MM.1S (cell line): ENCODE measurements at regions not wholly inside any gene's neighbourhood (a gene's known extent, or its start where the extent isn't known, plus 50 kb on each side); places are given as distances from the start of the nearest gene placed in this dataset.

Source experiments
- DNase-seq: peaks from one replicate; pipeline ENCODE4 v3.0.0-alpha.2; 2015
- H2AFZ ChIP-seq: fragments of 300-600 bp; sonication (generic); 2 replicates; pipeline ENCODE4 v1.6.0; 2016; ENCODE audit warnings: antibody characterized with exemption, low read length
- H3F3A ChIP-seq: fragments of 300-600 bp; sonication (generic); 2 replicates; pipeline ENCODE4 v1.6.1; 2016; ENCODE audit warnings: mild to moderate bottlenecking, antibody characterized with exemption, low read length, moderate library complexity, mixed read lengths; ENCODE audit not compliant: insufficient read depth
- H3K27ac ChIP-seq: fragments of 300-600 bp; sonication (generic); 2 replicates; pipeline ENCODE4 v1.5.1; 2016; ENCODE audit warnings: mild to moderate bottlenecking, low read length
- H3K27me3 ChIP-seq: fragments of 300-600 bp; sonication (generic); replicated peaks from 2 replicates; pipeline ENCODE4 v1.6.0; 2016; ENCODE audit warnings: low read length; ENCODE audit not compliant: insufficient read depth
- H3K36me3 ChIP-seq: fragments of 300-600 bp; sonication (generic); replicated peaks from 2 replicates; pipeline ENCODE4 v1.6.1; 2016; ENCODE audit warnings: mild to moderate bottlenecking, low read length, mixed read lengths; ENCODE audit not compliant: insufficient read depth
- H3K4me1 ChIP-seq: fragments of 300-600 bp; sonication (generic); 2 replicates; pipeline ENCODE4 v1.6.1; 2016; ENCODE audit warnings: low read length, mixed read lengths
- H3K4me2 ChIP-seq: fragments of 300-600 bp; sonication (generic); 2 replicates; pipeline ENCODE4 v1.6.0; 2016; ENCODE audit warnings: low read depth, low read length
- H3K4me3 ChIP-seq: fragments of 300-600 bp; sonication (generic); 2 replicates; pipeline ENCODE4 v1.5.1; 2016; ENCODE audit warnings: low read length, mixed read lengths
- H3K79me2 ChIP-seq: fragments of 300-600 bp; sonication (generic); 2 replicates; pipeline ENCODE4 v1.6.1; 2016; ENCODE audit warnings: mixed run types, low read length, mixed read lengths
- H3K9ac ChIP-seq: fragments of 300-600 bp; sonication (generic); 2 replicates; pipeline ENCODE4 v1.6.1; 2016; ENCODE audit warnings: low read length, mixed read lengths
- H3K9me2 ChIP-seq: fragments of 300-600 bp; sonication (generic); replicated peaks from 2 replicates; pipeline ENCODE4 v1.6.1; 2016; ENCODE audit warnings: mild to moderate bottlenecking, low read length, mixed read lengths; ENCODE audit not compliant: insufficient read depth
- H3K9me3 ChIP-seq: fragments of 300-600 bp; sonication (generic); replicated peaks from 2 replicates; pipeline ENCODE4 v1.6.1; 2016; ENCODE audit warnings: mild to moderate bottlenecking, low read length, mixed read lengths; ENCODE audit not compliant: insufficient read depth
- H4K20me1 ChIP-seq: fragments of 300-600 bp; sonication (generic); 2 replicates; pipeline ENCODE4 v1.6.1; 2016; ENCODE audit warnings: mild to moderate bottlenecking, low read length, moderate library complexity, mixed read lengths; ENCODE audit not compliant: insufficient read depth
- EZH2 ChIP-seq: fragments of 300-600 bp; sonication (generic); optimal IDR thresholded peaks from 2 replicates; pipeline ENCODE3; 2017; ENCODE audit warnings: low read depth, mild to moderate bottlenecking, antibody characterized with exemption, low read length, mixed read lengths
- EZH2phosphoT487 ChIP-seq: fragments of 300-600 bp; sonication (generic); IDR thresholded peaks from 2 replicates; pipeline ENCODE4 v1.6.1; 2018; ENCODE audit warnings: antibody characterized with exemption, low read length
- TF ChIP-seq, protein P1 (sequence below): fragments of 300-600 bp; sonication (generic); IDR thresholded peaks from 2 replicates; pipeline ENCODE4 v1.5.1; 2016; ENCODE audit warnings: antibody characterized with exemption, low read length, mixed read lengths

DNA sequence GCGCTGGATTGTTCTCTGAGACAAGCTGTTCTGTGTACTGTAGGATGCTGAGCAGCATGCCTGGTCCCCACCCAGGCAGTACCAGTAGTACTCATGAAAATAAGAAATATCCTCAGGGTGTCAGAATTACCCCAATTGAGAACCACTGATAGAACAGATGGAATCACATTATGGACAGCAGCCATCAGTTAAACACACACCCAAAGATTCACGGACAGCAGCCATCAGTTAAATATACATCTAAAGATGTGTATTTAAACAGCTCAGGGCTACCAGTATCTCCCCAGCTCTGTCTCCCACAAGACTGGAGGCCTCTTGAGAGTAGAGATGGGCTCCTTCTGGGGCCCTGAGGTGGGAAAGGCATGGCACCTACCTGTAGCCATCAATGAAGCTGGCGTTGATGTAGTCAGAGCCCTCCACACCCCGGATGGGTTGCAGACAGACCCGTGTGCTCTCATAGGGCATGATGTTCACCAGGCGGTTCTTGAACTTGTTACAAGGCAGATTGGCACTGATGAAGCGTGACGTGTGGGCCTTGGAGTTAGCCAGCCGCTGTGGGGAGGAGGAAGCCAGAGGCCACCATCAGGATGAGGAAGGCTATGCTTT, 129.3 kb downstream of the PTPRS start:
- H3K79me2 ChIP-seq: no peaks in the 10 kb centered on the region
- no peaks in the 10 kb centered on the region for H3F3A ChIP-seq
- H3K27ac ChIP-seq: no peak overlapping the region
- DNase-seq: no peak
- H3K36me3 ChIP-seq: no peaks in the 10 kb centered on the region
- H3K9me2 ChIP-seq: no peaks in the 10 kb centered on the region
- no peak overlapping the region for H3K9ac ChIP-seq
- H3K9me3 ChIP-seq: no peaks in the 10 kb centered on the region
- H4K20me1 ChIP-seq: no peaks in the 10 kb centered on the region
- no peak overlapping the region for H2AFZ ChIP-seq
- H3K4me2 ChIP-seq: no peak overlapping the region
- no peaks in the 10 kb centered on the region for H3K4me1 ChIP-seq
- peaks cover 94% of the 10 kb centered on the region for H3K27me3 ChIP-seq
- no peak overlapping the region for H3K4me3 ChIP-seq
- TF ChIP-seq EZH2 (no peak), EZH2phosphoT487 (no peak)
- TF ChIP-seq, protein P1, sequence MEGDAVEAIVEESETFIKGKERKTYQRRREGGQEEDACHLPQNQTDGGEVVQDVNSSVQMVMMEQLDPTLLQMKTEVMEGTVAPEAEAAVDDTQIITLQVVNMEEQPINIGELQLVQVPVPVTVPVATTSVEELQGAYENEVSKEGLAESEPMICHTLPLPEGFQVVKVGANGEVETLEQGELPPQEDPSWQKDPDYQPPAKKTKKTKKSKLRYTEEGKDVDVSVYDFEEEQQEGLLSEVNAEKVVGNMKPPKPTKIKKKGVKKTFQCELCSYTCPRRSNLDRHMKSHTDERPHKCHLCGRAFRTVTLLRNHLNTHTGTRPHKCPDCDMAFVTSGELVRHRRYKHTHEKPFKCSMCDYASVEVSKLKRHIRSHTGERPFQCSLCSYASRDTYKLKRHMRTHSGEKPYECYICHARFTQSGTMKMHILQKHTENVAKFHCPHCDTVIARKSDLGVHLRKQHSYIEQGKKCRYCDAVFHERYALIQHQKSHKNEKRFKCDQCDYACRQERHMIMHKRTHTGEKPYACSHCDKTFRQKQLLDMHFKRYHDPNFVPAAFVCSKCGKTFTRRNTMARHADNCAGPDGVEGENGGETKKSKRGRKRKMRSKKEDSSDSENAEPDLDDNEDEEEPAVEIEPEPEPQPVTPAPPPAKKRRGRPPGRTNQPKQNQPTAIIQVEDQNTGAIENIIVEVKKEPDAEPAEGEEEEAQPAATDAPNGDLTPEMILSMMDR: no peak

DNA sequence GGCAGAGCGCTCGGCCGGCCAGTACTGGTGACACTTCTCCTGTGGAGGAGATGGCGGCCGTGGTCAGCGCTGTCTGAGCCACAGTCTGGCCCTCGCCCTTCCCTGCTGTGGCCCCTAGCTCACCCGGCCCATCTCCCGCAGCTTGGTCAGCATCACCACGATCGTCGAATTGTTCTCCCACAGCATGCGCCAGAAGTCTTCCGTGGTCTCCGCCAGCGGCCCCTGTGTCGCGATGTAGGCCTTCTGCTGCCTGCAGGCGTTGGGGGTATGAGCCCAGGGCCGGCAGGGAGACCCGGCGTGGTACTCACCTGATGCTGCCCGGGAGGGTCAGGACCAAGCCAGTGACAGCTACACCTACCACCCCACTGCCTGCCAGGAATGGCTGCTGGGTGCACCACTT, 130.1 kb downstream of the PTPRS start:
- Histone ChIP-seq H3K4me2 (no peak overlapping the region), H3K27ac (no peak overlapping the region), H3K79me2 (no peaks in the 10 kb centered on the region), H3K9me3 (no peaks in the 10 kb centered on the region), H3K4me1 (no peaks in the 10 kb centered on the region), H3K9ac (no peak overlapping the region), H3K9me2 (no peaks in the 10 kb centered on the region), H4K20me1 (no peaks in the 10 kb centered on the region), H3F3A (no peaks in the 10 kb centered on the region), H3K36me3 (no peaks in the 10 kb centered on the region), H2AFZ (no peak overlapping the region), H3K27me3 (peaks cover 94% of the 10 kb centered on the region), H3K4me3 (no peak overlapping the region)
- DNase-seq: no peak
- TF ChIP-seq EZH2phosphoT487 (no peak), EZH2 (no peak)
- TF ChIP-seq, protein P1: no peak

DNA sequence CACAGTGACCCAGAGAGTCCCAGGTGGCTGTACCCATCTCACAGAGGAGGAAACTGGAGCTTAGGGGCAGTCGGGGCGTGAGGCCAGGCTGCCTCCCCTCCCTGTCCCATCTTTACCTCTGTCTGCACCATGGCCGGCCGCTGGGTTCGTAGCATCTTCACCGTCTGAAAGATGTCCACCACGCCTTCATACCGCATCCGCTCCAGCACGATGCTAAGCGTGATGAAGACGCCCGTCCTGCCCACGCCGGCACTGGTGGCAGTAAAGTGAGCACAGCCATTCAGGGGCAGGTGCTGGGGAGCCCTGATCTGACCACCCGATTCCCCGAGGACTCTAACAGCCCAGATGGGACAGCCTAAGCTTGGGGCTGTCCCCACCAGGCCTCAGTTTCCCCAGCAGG, 132.8 kb downstream of the PTPRS start:
- Histone ChIP-seq H3F3A (no peaks in the 10 kb centered on the region), H3K79me2 (no peaks in the 10 kb centered on the region), H3K36me3 (no peaks in the 10 kb centered on the region), H3K9me2 (no peaks in the 10 kb centered on the region), H3K4me3 (no peak overlapping the region), H3K4me2 (no peak overlapping the region), H3K9me3 (no peaks in the 10 kb centered on the region), H4K20me1 (no peaks in the 10 kb centered on the region), H3K27me3 (peaks cover 91% of the 10 kb centered on the region), H3K27ac (no peak overlapping the region), H2AFZ (no peak overlapping the region), H3K4me1 (no peaks in the 10 kb centered on the region), H3K9ac (no peak overlapping the region)
- no peak for TF ChIP-seq EZH2phosphoT487
- no peak for TF ChIP-seq EZH2
- TF ChIP-seq, protein P1: no peak
- DNase-seq: no peak
